GM23338 (cell line): ENCODE measurements at regions not wholly inside any gene's neighbourhood (a gene's known extent, or its start where the extent isn't known, plus 50 kb on each side); places are given as distances from the start of the nearest gene placed in this dataset.

Source experiments
- ATAC-seq: fragments of 200-7000 bp; cut with Tn5 transposase; 3 replicates; pipeline ENCODE4 v1.9.1; 2020
- DNase-seq: peaks from one replicate; pipeline ENCODE4 v3.0.0-alpha.2; 2015; ENCODE audit warnings: low spot score
- H2AFZ ChIP-seq: fragments of 200-600 bp; sonication (generic); 2 replicates; pipeline ENCODE4 v1.8.0; 2016; ENCODE audit warnings: antibody characterized with exemption, mild to moderate bottlenecking, moderate library complexity
- H3F3A ChIP-seq: fragments of 200-600 bp; sonication (generic); replicated peaks from 2 replicates; pipeline ENCODE4 v1.8.0; 2017; ENCODE audit warnings: antibody characterized with exemption, mixed run types, low read depth
- H3K27ac ChIP-seq: fragments of 200-600 bp; sonication (generic); 2 replicates; pipeline ENCODE4 v1.6.1; 2016; ENCODE audit warnings: low read depth
- H3K27me3 ChIP-seq: fragments of 200-600 bp; sonication (generic); 2 replicates; pipeline ENCODE4 v1.8.0; 2016; ENCODE audit warnings: mild to moderate bottlenecking, mixed run types, moderate library complexity; ENCODE audit not compliant: insufficient read depth
- H3K36me3 ChIP-seq: fragments of 200-600 bp; sonication (generic); 2 replicates; pipeline ENCODE4 v1.8.0; 2016; ENCODE audit warnings: mild to moderate bottlenecking; ENCODE audit not compliant: insufficient read depth
- H3K4me1 ChIP-seq: fragments of 200-600 bp; sonication (generic); 2 replicates; pipeline ENCODE4 v1.8.0; 2016; ENCODE audit warnings: mild to moderate bottlenecking, moderate library complexity; ENCODE audit not compliant: insufficient read depth
- H3K4me2 ChIP-seq: fragments of 200-600 bp; sonication (generic); 2 replicates; pipeline ENCODE4 v1.7.1; 2017; ENCODE audit warnings: mixed run types
- H3K4me3 ChIP-seq: fragments of 200-600 bp; sonication (generic); 2 replicates; pipeline ENCODE4 v1.6.1; 2016; ENCODE audit warnings: mixed run types
- H3K79me2 ChIP-seq: fragments of 200-600 bp; sonication (generic); replicated peaks from 2 replicates; pipeline ENCODE4 v1.8.0; 2017; ENCODE audit warnings: mild to moderate bottlenecking; ENCODE audit not compliant: insufficient read depth
- H3K9me2 ChIP-seq: fragments of 200-600 bp; sonication (generic); 2 replicates; pipeline ENCODE4 v1.8.0; 2017; ENCODE audit not compliant: insufficient read depth
- H4K20me1 ChIP-seq: fragments of 200-600 bp; sonication (generic); replicated peaks from 2 replicates; pipeline ENCODE4 v1.8.0; 2017; ENCODE audit warnings: mild to moderate bottlenecking; ENCODE audit not compliant: insufficient read depth
- H3K27ac Mint-ChIP-seq: 2 replicates; pipeline ENCODE4 v1.8.0; 2020; ENCODE audit warnings: inconsistent platforms, mild to moderate bottlenecking, moderate library complexity, mixed read lengths
- H3K27me3 Mint-ChIP-seq: 3 replicates; pipeline ENCODE4 v1.8.0; 2022; ENCODE audit warnings: low read depth, mild to moderate bottlenecking, moderate library complexity, mixed read lengths, inconsistent platforms; ENCODE audit not compliant: insufficient read depth, poor library complexity
- H3K36me3 Mint-ChIP-seq: 3 replicates; pipeline ENCODE4 v1.8.0; 2021; ENCODE audit warnings: low read depth, mild to moderate bottlenecking, inconsistent platforms, moderate library complexity, mixed read lengths
- H3K4me1 Mint-ChIP-seq: 3 replicates; pipeline ENCODE4 v1.8.0; 2020; ENCODE audit warnings: mild to moderate bottlenecking, inconsistent platforms, mixed read lengths
- H3K4me3 Mint-ChIP-seq: 3 replicates; pipeline ENCODE4 v1.8.0; 2021; ENCODE audit warnings: moderate library complexity, mild to moderate bottlenecking, inconsistent platforms, mixed read lengths
- H3K9me3 Mint-ChIP-seq: 3 replicates; pipeline ENCODE4 v1.8.0; 2020; ENCODE audit warnings: moderate library complexity, mild to moderate bottlenecking, inconsistent platforms, mixed read lengths
- CTCF ChIP-seq, 2 experiments: fragments of 200-600 bp in 1 of 2; sonication (generic) in 1 of 2; conservative IDR thresholded peaks; 2 replicates each; pipeline versions ENCODE4 v1.5.1 to v1.6.1; 2016 to 2017; ENCODE audit warnings: antibody characterized with exemption in 2 of 2, low read depth in 2 of 2, mild to moderate bottlenecking in 2 of 2, moderate library complexity in 1 of 2
- ETS1 ChIP-seq: IDR thresholded peaks from 2 replicates; pipeline ENCODE4 v1.6.1; 2016; ENCODE audit warnings: antibody characterized with exemption
- EZH2 ChIP-seq: fragments of 200-600 bp; sonication (generic); IDR thresholded peaks from one replicate; pipeline ENCODE4 v1.8.0; 2017; ENCODE audit warnings: antibody characterized with exemption, mild to moderate bottlenecking, low read depth; ENCODE audit not compliant: unreplicated experiment
- JUNB ChIP-seq: IDR thresholded peaks from one replicate; pipeline ENCODE4 v1.6.1; 2016; ENCODE audit warnings: antibody characterized with exemption; ENCODE audit not compliant: unreplicated experiment
- POLR2AphosphoS5 ChIP-seq: IDR thresholded peaks from 2 replicates; pipeline ENCODE4 v1.6.1; 2016; ENCODE audit warnings: antibody characterized with exemption, low read depth
- REST ChIP-seq: IDR thresholded peaks from one replicate; pipeline ENCODE4 v1.6.1; 2018; ENCODE audit warnings: antibody characterized with exemption; ENCODE audit not compliant: unreplicated experiment
- STAT1 ChIP-seq: IDR thresholded peaks from one replicate; pipeline ENCODE4 v1.6.1; 2016; ENCODE audit warnings: antibody characterized with exemption; ENCODE audit not compliant: unreplicated experiment
- ZNF114 ChIP-seq: fragments of 250-450 bp; sonication (Bioruptor Pico); IDR thresholded peaks from 2 replicates; pipeline ENCODE4 v1.5.0; 2020; ENCODE audit warnings: mild to moderate bottlenecking, moderate library complexity

- H3K4me3 ChIP-seq: no peak overlapping the region
- H3K4me3 Mint-ChIP-seq: no peak overlapping the region
- H3K9me3 Mint-ChIP-seq: peaks cover 20% of the 10 kb centered on the region
- no peaks in the 10 kb centered on the region for H3K27me3 Mint-ChIP-seq
- DNase-seq: no peak
- no peaks in the 10 kb centered on the region for H3K4me1 ChIP-seq
- H3K4me2 ChIP-seq: no peak overlapping the region
- H3F3A ChIP-seq: no peaks in the 10 kb centered on the region
- no peak overlapping the region for H2AFZ ChIP-seq
- H3K4me1 Mint-ChIP-seq: no peaks in the 10 kb centered on the region
- no peak overlapping the region for H3K27ac Mint-ChIP-seq
- H3K27me3 ChIP-seq: no peaks in the 10 kb centered on the region
- no peak overlapping the region for H3K27ac ChIP-seq
- ATAC-seq: no peak
- TF ChIP-seq POLR2AphosphoS5: no peak
- no peak for TF ChIP-seq CTCF (conservative IDR thresholded peaks at IDR 0.05; ENCODE audit: low read depth in 2 of 2)
- TF ChIP-seq REST: no peak
- peaks cover 12% of the 10 kb centered on the region; the same call in 1 of the 2 replicates for H3K9me2 ChIP-seq
- H3K36me3 ChIP-seq: no peaks in the 10 kb centered on the region
- no peaks in the 10 kb centered on the region for H3K79me2 ChIP-seq
- H4K20me1 ChIP-seq: no peaks in the 10 kb centered on the region
- peaks cover 3% of the 10 kb centered on the region; the same call in 2 of the 3 replicates for H3K36me3 Mint-ChIP-seq
Measured at GRCh38 chr12:30416631-30417030, 279.0 kb downstream of the IPO8 start.

- Mint-ChIP-seq H3K4me1 (no peaks in the 10 kb centered on the region), H3K9me3 (peaks cover 14% of the 10 kb centered on the region), H3K27me3 (no peaks in the 10 kb centered on the region), H3K4me3 (no peak overlapping the region), H3K36me3 (peaks cover 3% of the 10 kb centered on the region; the same call in 2 of the 3 replicates), H3K27ac (no peak overlapping the region)
- Histone ChIP-seq H3K4me2 (no peak overlapping the region), H3K27ac (no peak overlapping the region), H3F3A (no peaks in the 10 kb centered on the region), H4K20me1 (no peaks in the 10 kb centered on the region), H3K27me3 (no peaks in the 10 kb centered on the region), H3K4me3 (no peak overlapping the region), H3K9me2 (peaks cover 12% of the 10 kb centered on the region; the same call in 1 of the 2 replicates), H3K79me2 (no peaks in the 10 kb centered on the region), H3K4me1 (no peaks in the 10 kb centered on the region), H2AFZ (no peak overlapping the region), H3K36me3 (no peaks in the 10 kb centered on the region)
- DNase-seq: no peak
- TF ChIP-seq EZH2: no peak
- no peak for ATAC-seq
Measured at GRCh38 chr12:30415777-30416176, 279.9 kb downstream of the IPO8 start.

GRCh38 chr12:30414507-30414906 is 281.2 kb downstream of the IPO8 start:
- ATAC-seq: no peak
- no peak for TF ChIP-seq STAT1
- no peak for TF ChIP-seq REST
- TF ChIP-seq JUNB: no peak
- no peak for TF ChIP-seq ZNF114 (CRISPR knock-in tag)
- no peak for TF ChIP-seq ETS1
- Mint-ChIP-seq H3K9me3 (peaks cover 12% of the 10 kb centered on the region), H3K36me3 (peaks cover 3% of the 10 kb centered on the region; the same call in 1 of the 3 replicates), H3K4me3 (no peak overlapping the region), H3K27me3 (peaks cover 1% of the 10 kb centered on the region), H3K27ac (no peak overlapping the region), H3K4me1 (no peaks in the 10 kb centered on the region)
- DNase-seq: no peak
- Histone ChIP-seq H3K9me2 (peaks cover 11% of the 10 kb centered on the region; the same call in 1 of the 2 replicates), H3K4me2 (no peak overlapping the region), H4K20me1 (no peaks in the 10 kb centered on the region), H3K4me3 (no peak overlapping the region), H3K27me3 (no peaks in the 10 kb centered on the region), H3K79me2 (no peaks in the 10 kb centered on the region), H3K27ac (no peak overlapping the region), H3K4me1 (no peaks in the 10 kb centered on the region), H3F3A (no peaks in the 10 kb centered on the region), H2AFZ (no peak overlapping the region), H3K36me3 (no peaks in the 10 kb centered on the region)
